Immature natural killer cell (primary cell): ENCODE measurements at regions not wholly inside any gene's neighbourhood (a gene's known extent, or its start where the extent isn't known, plus 50 kb on each side); places are given as distances from the start of the nearest gene placed in this dataset.

Experiments
- DNase-seq, 3 donors: peaks; one replicate each; pipeline ENCODE4 v3.0.0; 2022; ENCODE audit warnings: mixed read lengths in 1 of 3
- H3K27ac Mint-ChIP-seq, 6 donors: one replicate each; pipeline ENCODE4 v1.8.0; 2020; ENCODE audit warnings: mixed read lengths in 6 of 6, mild to moderate bottlenecking in 5 of 6, inconsistent platforms in 4 of 6, moderate library complexity in 3 of 6
- H3K27me3 Mint-ChIP-seq, 3 donors: one replicate each; pipeline ENCODE4 v1.8.0; 2020 to 2021; ENCODE audit warnings: low read depth in 3 of 3, mild to moderate bottlenecking in 3 of 3, mixed read lengths in 3 of 3, moderate library complexity in 3 of 3, inconsistent platforms in 1 of 3
- H3K36me3 Mint-ChIP-seq, 3 donors: one replicate each; pipeline ENCODE4 v1.8.0; 2020; ENCODE audit warnings: mixed read lengths in 3 of 3, inconsistent platforms in 2 of 3, mild to moderate bottlenecking in 2 of 3
- H3K4me1 Mint-ChIP-seq, 2 donors: one replicate each; pipeline ENCODE4 v1.8.0; 2020; ENCODE audit warnings: inconsistent platforms in 2 of 2, mild to moderate bottlenecking in 2 of 2, mixed read lengths in 2 of 2, moderate library complexity in 1 of 2
- H3K4me3 Mint-ChIP-seq, 5 donors: one replicate each; pipeline ENCODE4 v1.8.0; 2020; ENCODE audit warnings: mild to moderate bottlenecking in 5 of 5, mixed read lengths in 5 of 5, inconsistent platforms in 3 of 5, moderate library complexity in 3 of 5
- H3K9me3 Mint-ChIP-seq, 6 donors: one replicate each; pipeline ENCODE4 v1.8.0; 2020; ENCODE audit warnings: mild to moderate bottlenecking in 6 of 6, mixed read lengths in 6 of 6, inconsistent platforms in 4 of 6, moderate library complexity in 3 of 6

DNA sequence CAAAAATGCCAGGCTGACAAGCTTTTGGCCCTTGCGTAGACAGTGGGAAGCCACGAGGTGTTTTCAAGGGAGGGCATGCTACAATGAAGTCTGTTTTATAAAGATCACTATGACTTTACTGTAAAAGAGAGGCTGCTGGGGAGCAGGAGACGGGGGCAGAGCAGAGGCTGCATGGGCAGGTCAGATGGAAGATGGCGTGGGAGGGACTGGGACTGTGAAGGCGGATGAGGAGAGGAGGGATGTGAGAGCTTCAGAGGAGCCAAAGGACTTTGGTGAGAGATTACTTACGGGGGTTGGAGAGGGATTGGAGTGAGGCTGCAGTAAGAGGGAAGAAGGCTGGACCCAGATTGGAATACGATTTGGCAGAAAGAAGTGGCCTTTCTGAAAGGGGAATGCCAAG lies 86.6 kb upstream of the PCBD1 start:
- Mint-ChIP-seq H3K9me3 (peaks cover 0 to 5% (median 0%) of the 10 kb centered on the region in 6 donors), H3K27me3 (peaks cover 3 to 8% (median 4%) of the 10 kb centered on the region in 3 donors), H3K4me1 (no peaks in the 10 kb centered on the region), H3K36me3 (peaks cover 0 to 4% (median 0%) of the 10 kb centered on the region in 3 donors), H3K4me3 (no peak overlapping the region), H3K27ac (no peak overlapping the region)
- no peak for DNase-seq

DNA sequence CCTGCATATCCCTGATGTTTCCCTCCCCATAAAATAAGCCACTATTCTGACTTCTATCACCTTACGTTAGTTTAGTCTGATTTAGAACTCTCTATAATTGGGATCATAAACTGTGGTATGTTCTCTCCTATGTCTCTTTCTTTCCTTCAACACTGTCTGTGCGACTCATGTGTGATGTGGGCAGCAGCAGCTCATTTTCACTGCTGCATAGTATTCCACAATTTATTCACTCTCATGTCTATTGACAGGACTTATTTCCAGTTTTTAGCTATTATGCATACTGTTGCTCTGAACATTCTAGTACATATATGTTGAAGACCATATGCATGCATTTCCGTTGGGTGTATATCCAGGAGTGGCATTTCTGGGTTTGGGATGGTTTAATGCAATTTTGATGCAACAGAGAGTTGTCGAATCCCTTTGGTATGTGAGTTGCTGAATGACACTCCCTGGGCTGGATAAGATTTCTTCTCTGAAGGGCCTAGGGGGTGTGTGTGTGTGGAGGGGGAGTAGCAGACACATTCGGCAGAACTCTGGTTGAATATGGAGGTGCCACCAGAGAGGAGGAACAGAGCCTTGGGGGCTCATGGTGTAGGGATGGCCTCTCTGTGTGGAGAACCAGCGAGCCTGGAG lies 87.8 kb upstream of the PCBD1 start:
- no peak for DNase-seq
- Mint-ChIP-seq H3K27me3 (peaks cover 2 to 8% (median 3%) of the 10 kb centered on the region in 3 donors), H3K36me3 (peaks cover 0 to 4% (median 0%) of the 10 kb centered on the region in 3 donors), H3K4me3 (no peak overlapping the region), H3K27ac (no peak overlapping the region), H3K4me1 (no peaks in the 10 kb centered on the region), H3K9me3 (peaks cover 0 to 1% (median 0%) of the 10 kb centered on the region in 6 donors)

DNA sequence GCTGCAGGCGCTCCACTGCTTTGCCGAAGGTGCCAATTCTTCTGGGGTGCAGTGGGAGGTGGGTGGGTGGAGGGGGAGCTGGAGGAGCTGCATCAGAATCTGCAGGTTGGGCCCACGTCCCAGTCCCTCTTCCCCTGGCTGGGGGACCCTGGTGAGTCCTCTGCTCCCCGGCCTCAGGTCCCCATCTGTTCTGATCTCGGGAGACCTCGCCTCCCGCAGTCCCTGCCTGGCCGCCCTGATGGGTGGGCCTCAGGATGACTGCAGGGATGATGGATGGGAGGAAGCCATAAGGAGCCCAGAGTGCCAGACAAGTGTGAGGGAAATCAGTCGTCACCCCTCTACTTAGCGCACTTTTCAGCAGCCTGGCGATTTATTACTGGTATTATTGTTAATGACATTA lies 89.3 kb upstream of the PCBD1 start:
- DNase-seq = no peak
- Mint-ChIP-seq H3K4me1 (peaks cover 12 to 14% of the 10 kb centered on the region in 2 donors), H3K36me3 (no peaks in the 10 kb centered on the region), H3K27me3 (peaks cover 2 to 8% (median 6%) of the 10 kb centered on the region in 3 donors), H3K9me3 (no peaks in the 10 kb centered on the region), H3K27ac (no peak overlapping the region), H3K4me3 (no peak overlapping the region)

DNA sequence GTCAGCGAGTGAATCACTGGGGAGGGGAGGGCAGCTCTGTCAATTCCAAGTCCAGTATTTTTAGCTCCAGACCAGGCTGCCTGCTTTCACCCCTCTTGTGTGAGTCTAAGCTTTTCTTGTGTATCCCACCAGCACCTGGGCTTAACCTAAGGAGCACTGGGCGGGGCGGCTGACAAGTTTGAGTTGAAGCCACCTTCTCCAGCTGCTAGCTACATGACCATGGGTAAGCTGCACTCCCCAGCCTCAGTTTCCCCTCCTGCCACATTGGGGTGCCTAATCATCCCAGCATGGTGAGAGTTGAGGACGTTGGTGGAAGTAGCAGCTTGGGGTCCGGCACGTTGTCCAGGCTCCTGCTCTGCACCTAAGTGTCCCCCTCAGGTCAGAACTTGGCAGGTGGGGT lies 89.8 kb upstream of the PCBD1 start:
- no peak overlapping the region for H3K27ac Mint-ChIP-seq
- H3K27me3 Mint-ChIP-seq = peaks cover 2 to 8% (median 7%) of the 10 kb centered on the region in 3 donors
- H3K36me3 Mint-ChIP-seq = no peaks in the 10 kb centered on the region
- H3K9me3 Mint-ChIP-seq = no peaks in the 10 kb centered on the region
- H3K4me3 Mint-ChIP-seq = no peak overlapping the region
- H3K4me1 Mint-ChIP-seq = peaks cover 18 to 19% of the 10 kb centered on the region in 2 donors
- DNase-seq = no peak

DNA sequence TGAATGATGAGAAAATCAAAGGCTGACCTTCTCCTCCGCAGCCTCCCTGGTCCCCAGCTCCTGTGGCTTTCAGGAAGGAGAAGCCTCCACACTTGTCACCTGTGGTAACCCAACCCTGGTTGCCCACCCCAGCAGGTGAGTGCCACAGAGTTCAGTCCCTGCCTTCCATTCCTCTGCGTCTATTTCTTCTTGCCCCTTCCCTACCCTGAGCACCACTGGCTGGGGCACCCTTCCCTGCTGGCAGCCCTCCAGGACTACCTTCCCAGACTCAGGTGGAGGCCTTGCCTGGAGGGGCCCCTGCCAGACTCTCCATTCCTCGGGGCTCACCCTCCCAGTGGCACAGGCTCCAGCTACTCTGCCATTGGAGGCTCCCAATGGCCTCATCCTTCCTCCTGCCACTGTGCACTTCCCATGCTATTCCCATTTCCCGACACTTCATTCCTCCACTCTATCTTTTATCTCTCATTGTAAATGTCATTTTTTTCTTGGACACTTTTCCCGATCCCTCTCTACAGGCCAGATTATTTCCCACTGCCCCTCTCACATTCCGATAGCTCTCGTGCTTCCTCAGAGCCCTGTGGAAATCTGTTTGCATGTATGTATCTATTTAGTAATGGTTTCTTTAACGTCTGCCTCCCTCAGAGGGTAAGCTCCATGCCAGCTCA lies 90.6 kb upstream of the PCBD1 start:
- no peak for DNase-seq
- H3K27me3 Mint-ChIP-seq = peaks cover 2 to 6% (median 4%) of the 10 kb centered on the region in 3 donors
- no peaks in the 10 kb centered on the region for H3K9me3 Mint-ChIP-seq
- H3K4me1 Mint-ChIP-seq = peaks cover 20 to 22% of the 10 kb centered on the region in 2 donors
- H3K27ac Mint-ChIP-seq = peak overlapping the region in 1 of 6 donors; percentile 6
- no peaks in the 10 kb centered on the region for H3K36me3 Mint-ChIP-seq
- no peak overlapping the region for H3K4me3 Mint-ChIP-seq

DNA sequence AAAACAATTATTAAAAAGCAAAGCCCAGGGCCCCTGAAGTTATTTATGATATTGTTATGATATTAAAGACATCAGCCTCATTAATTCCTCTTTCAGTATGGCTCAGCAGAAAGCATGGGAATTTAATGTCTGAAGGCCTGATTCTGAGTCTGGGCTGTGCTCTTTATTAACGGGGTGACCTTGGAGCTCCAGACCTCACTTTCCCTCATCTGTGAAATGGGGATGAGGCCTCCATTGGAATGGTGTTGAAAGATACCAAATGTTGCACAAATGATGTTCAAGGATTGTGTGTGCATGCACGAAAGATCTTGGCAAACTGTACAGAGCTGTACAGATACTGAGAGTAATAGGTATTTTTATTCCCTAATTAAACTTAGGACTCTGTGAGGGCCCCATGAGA lies 92.3 kb upstream of the PCBD1 start:
- H3K9me3 Mint-ChIP-seq = no peaks in the 10 kb centered on the region
- H3K27me3 Mint-ChIP-seq = peaks cover 2 to 4% (median 4%) of the 10 kb centered on the region in 3 donors
- H3K4me1 Mint-ChIP-seq = peaks cover 30 to 37% of the 10 kb centered on the region in 2 donors
- no peak for DNase-seq
- H3K27ac Mint-ChIP-seq = no peak overlapping the region
- H3K4me3 Mint-ChIP-seq = no peak overlapping the region
- no peaks in the 10 kb centered on the region for H3K36me3 Mint-ChIP-seq

DNA sequence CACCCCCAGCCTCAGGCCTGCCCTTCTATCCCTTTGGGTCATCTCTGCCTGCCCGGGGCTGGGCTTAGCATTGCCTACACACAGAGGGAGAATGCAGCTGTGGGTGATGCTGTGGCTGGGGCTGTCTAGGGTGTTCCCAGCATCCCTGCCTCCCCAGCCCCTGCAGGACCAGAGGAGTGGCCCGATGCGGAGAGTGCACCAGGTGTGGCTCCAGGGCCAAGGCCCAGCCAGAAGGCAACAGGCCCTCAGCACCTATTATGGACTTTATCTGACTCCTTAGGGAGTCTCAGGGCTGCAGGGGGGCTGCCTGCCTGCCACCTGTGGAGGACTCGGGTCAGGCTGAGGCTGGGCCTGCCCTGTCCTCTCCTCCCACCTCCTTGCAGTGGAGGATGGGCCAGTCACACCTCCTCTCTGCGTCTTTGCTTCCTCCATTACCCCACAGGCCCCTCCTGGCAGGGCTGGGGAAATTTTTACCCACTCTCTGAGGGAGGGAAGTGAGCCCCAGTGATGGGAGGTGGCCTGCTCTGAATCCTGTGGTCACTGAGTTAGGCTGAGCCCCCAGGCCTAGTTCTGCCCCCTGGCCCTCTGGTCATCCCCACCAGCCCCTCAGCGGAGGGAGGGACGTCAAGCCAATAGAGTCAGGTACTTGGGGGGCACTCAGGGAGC lies 92.9 kb upstream of the PCBD1 start:
- DNase-seq = peak in 1 of 3 donors; percentile 7
- peak overlapping the region; percentile 66 to 97 (median 95) for H3K27ac Mint-ChIP-seq
- peak overlapping the region in 4 of 5 donors; percentile 79 to 92 (median 86) for H3K4me3 Mint-ChIP-seq
- peaks cover 2 to 4% (median 4%) of the 10 kb centered on the region in 3 donors for H3K27me3 Mint-ChIP-seq
- no peaks in the 10 kb centered on the region for H3K36me3 Mint-ChIP-seq
- peaks cover 37 to 43% of the 10 kb centered on the region in 2 donors for H3K4me1 Mint-ChIP-seq
- no peaks in the 10 kb centered on the region for H3K9me3 Mint-ChIP-seq

DNA sequence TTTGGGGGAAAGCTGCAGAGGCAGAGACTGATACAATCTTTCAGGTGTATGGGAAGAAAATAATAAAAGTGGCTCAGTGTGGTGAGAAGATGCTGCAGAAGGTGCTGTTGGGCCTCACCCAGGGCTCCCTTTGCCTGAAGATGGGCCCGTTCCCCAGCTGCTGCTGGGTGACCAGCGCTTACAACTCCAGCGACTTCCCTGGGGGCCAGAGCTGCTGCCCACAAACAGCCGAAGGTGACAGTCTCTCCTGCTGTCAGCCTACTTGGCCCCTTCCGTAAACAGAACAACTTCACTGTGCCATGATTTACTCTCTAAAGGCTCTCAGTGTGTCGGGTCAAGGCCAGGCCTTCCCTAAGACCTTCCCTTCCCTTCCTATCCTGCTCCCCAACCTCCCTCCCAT lies 93.6 kb upstream of the PCBD1 start:
- Mint-ChIP-seq H3K4me1 (peaks cover 38 to 49% of the 10 kb centered on the region in 2 donors), H3K27me3 (peaks cover 2 to 4% (median 4%) of the 10 kb centered on the region in 3 donors), H3K4me3 (peak overlapping the region; percentile 79 to 92 (median 89))

DNA sequence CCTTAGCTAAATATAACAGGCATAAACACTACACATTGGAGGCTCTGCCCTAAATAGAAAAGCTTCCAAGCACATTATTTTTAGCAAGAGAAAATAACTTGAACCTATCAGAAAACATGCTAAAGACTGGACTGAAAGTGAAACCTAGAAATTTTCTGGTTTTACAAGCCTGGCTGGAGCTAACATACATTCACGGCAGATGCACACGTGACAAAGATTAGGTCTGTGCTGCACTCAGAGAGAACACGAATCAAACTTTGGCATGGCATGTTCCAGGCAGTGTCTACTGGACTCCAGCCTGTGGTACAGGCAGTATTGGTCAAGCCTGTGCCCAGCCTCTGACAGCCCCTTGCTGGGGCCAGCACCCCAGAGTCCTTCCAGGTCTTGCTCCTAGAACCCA lies 94.1 kb upstream of the PCBD1 start:
- Mint-ChIP-seq H3K27me3 (peaks cover 2 to 4% (median 4%) of the 10 kb centered on the region in 3 donors), H3K27ac (peak overlapping the region; percentile 93 to 97 (median 96)), H3K4me1 (peaks cover 38 to 49% of the 10 kb centered on the region in 2 donors), H3K36me3 (no peaks in the 10 kb centered on the region), H3K4me3 (peak overlapping the region; percentile 79 to 92 (median 89)), H3K9me3 (no peaks in the 10 kb centered on the region)
- DNase-seq = peak; percentile 35 to 46 (median 42)

More for the DNA sequence above, 93.6 kb upstream of the PCBD1 start:
- Mint-ChIP-seq H3K27ac (peak overlapping the region; percentile 93 to 97 (median 96)), H3K36me3 (no peaks in the 10 kb centered on the region), H3K9me3 (no peaks in the 10 kb centered on the region)
- peak in 1 of 3 donors; percentile 13 for DNase-seq

DNA sequence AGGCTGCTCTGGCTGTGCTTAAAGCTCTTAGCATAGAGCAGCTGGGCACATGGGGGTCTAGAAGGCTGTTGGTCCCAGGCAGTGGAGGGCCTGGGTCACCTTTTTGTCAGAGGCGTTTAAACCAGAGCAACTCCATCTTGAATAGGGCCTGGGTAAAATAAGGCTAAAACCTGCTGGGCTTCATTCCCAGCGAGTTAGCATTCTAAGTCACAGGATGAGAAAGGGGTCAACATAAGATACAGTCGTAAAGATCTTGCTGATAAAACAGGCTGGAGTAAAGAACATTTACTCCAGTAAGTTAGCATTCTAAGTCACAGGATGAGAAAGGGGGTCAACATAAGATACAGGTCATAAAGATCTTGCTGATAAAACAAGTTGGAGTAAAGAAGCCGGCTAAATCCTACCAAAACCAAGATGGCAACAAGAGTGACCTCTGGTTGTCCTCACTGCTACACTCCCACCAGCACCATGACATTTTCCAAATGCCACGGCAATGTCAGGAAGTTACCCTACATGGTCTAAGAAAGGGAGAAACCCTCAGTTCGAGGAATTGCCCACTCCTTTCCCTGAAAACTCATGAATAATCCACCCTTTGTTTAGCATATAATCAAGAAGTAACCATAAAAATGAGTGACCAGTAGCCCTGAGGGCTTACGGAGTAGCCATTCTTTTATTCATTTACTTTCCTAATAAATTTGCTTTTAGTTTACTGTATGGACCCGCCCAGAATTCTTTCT lies 96.8 kb upstream of the PCBD1 start:
- Mint-ChIP-seq H3K36me3 (no peaks in the 10 kb centered on the region), H3K4me1 (peaks cover 40 to 52% of the 10 kb centered on the region in 2 donors), H3K9me3 (no peaks in the 10 kb centered on the region), H3K4me3 (peak overlapping the region in 1 of 5 donors; percentile 27), H3K27ac (peak overlapping the region in 4 of 6 donors; percentile 5 to 68 (median 56)), H3K27me3 (peaks cover 2 to 7% (median 4%) of the 10 kb centered on the region in 3 donors)
- no peak for DNase-seq

DNA sequence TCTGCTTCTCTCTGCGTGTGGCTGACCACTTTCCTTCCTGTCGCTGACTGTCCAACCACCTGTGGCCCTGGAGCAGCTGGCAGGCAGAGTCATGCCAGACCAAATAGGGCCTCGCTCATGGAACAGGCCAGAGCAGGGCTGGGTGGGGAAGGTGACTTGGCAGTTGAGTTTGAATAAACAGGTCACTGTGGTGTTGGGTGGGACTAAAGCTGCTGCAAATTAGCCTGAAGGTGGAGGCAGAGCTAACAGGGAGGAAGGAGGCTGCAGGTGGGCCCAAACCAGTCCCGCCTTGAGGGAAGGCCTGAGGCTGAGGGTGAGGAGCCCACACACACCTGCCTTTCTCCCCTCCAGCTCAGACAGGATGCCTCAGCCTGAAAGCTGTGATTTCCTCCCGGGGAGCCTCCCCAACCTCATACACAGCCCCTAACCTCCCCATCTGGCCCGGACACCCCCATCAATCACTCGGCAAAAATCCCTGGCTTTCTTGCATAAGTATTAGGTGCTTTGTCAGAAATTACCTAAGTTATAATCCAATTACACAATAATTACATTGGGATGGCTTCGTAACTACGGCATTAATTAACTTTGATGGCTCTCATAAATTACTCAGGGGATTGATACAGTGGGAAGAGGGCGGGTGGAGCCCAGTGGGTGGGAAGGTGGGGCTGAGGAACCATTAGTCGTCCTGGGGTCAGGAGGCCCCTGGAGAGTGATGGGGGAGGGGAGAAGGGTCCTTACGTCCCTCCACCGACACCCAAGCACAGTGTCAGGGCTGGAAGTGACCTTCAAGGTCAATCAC lies 97.7 kb upstream of the PCBD1 start:
- peak; percentile 38 to 58 (median 44) for DNase-seq
- Mint-ChIP-seq H3K9me3 (no peaks in the 10 kb centered on the region), H3K36me3 (no peaks in the 10 kb centered on the region), H3K4me1 (peaks cover 42 to 58% of the 10 kb centered on the region in 2 donors), H3K4me3 (peak overlapping the region in 3 of 5 donors; percentile 14 to 27 (median 27)), H3K27ac (peak overlapping the region in 3 of 6 donors; percentile 16 to 80 (median 64)), H3K27me3 (peaks cover 2 to 9% (median 3%) of the 10 kb centered on the region in 3 donors)

DNA sequence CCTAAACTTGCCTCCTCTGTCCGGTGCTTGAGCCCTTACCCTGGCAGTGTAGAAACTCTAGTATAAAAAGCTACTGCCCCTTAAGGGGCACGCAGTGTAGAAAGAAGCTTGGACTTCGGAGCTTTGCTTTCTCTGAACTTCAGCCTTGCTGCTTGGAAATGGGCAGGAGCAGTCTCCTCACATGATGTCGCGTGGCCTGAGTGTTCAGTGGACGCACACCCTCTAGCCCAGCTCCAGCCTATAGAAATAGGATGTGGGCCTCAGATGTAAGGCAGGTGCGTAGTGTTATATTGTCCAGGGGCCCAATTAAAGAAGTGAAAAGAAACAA lies 98.2 kb upstream of the PCBD1 start:
- peaks cover 38 to 56% of the 10 kb centered on the region in 2 donors for H3K4me1 Mint-ChIP-seq

More for the DNA sequence above, 98.2 kb upstream of the PCBD1 start:
- Mint-ChIP-seq H3K36me3 (no peaks in the 10 kb centered on the region), H3K27ac (peak overlapping the region in 2 of 6 donors; percentile 12 to 42), H3K4me3 (no peak overlapping the region), H3K9me3 (no peaks in the 10 kb centered on the region), H3K27me3 (peaks cover 2 to 9% (median 3%) of the 10 kb centered on the region in 3 donors)
- DNase-seq = no peak
